SK-N-SH (cell line): ENCODE measurements at regions not wholly inside any gene's neighbourhood (a gene's known extent, or its start where the extent isn't known, plus 50 kb on each side); places are given as distances from the start of the nearest gene placed in this dataset.

Experiments
- RCOR1 ChIP-seq: fragments of 150-350 bp; IDR thresholded peaks from 2 replicates; pipeline ENCODE4 v1.6.1; 2017; ENCODE audit warnings: antibody characterized with exemption, low read length
- TEAD4 ChIP-seq: IDR thresholded peaks from 2 replicates; pipeline ENCODE4 v1.4.0; 2012; ENCODE audit warnings: mild to moderate bottlenecking, borderline replicate concordance; ENCODE audit not compliant: insufficient read depth
- TF ChIP-seq, protein P1 (sequence below): IDR thresholded peaks from 2 replicates; pipeline ENCODE4 v1.4.0; 2012; ENCODE audit warnings: low read depth

DNA sequence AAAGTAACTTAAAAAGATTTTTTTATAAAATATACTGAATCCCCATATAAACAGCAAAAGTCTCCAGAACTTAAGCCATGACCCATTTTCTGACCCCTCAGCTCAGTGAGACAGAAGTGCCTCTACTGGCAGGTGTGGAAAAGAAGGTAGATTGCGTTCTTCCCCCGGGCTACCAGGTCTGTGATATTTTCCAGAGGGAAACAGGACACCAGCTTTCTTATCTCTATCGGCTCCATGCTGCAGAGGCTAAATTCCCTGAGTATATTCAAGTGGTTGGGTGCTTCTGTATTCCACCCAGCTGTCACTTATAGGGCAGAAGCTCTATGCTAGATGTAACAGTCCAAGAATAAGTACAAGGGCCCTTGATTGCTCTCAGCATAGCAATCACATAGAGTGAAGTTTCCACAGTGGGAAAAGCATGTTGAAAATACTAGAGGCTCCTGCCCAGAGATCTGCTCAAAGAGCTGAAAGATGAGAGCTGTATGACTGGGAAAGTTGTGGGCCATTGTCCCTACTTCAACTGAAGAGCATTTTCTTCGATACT is 687.3 kb downstream of the CDH11 start:
- TF ChIP-seq RCOR1 (no peak), TEAD4 (no peak)
- TF ChIP-seq, protein P1, sequence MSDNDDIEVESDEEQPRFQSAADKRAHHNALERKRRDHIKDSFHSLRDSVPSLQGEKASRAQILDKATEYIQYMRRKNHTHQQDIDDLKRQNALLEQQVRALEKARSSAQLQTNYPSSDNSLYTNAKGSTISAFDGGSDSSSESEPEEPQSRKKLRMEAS = no peak
